Keratinocyte (primary cell): ENCODE measurements at regions not wholly inside any gene's neighbourhood (a gene's known extent, or its start where the extent isn't known, plus 50 kb on each side); places are given as distances from the start of the nearest gene placed in this dataset.

Experiments used
- EZH2 ChIP-seq: IDR thresholded peaks from one replicate; pipeline ENCODE4 v1.6.1; 2012; ENCODE audit warnings: inconsistent platforms, mild to moderate bottlenecking, low read length, moderate library complexity
- TF ChIP-seq, protein P1 (sequence below), 3 experiments: IDR thresholded peaks in 1 of 3; conservative IDR thresholded peaks in 1 of 3; optimal IDR thresholded peaks in 1 of 3; 2 replicates in 2 of 3; 3 replicates in 1 of 3; pipeline versions ENCODE3 to v1.5.1; 2011; ENCODE audit warnings: low read length in 3 of 3, mild to moderate bottlenecking in 3 of 3, moderate library complexity in 2 of 3, control low read depth in 1 of 3, inconsistent platforms in 1 of 3; ENCODE audit not compliant: insufficient read depth in 2 of 3; ENCODE audit errors: extremely low read depth in 1 of 3

DNA sequence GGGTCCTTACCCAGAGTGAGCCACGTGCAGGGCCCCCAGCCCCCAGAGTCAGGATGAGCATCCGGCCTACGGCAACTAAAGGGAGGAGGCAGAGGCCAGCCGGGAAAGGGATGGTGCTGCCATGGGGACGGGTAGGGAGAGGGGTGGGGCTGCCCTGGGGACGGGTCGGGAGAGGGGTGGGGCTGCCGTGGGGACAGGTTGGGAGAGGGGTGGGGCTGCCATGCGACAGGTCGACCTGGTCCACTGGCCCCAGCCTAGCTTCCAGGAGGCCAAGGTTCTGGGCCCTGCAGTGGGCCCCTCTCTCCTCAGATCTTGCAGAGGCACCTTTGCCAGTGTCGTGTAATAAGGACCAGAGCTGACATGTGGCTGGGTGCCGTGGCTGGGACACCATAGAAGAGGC is 187.7 kb downstream of the BRD1 start:
- TF ChIP-seq, protein P1, sequence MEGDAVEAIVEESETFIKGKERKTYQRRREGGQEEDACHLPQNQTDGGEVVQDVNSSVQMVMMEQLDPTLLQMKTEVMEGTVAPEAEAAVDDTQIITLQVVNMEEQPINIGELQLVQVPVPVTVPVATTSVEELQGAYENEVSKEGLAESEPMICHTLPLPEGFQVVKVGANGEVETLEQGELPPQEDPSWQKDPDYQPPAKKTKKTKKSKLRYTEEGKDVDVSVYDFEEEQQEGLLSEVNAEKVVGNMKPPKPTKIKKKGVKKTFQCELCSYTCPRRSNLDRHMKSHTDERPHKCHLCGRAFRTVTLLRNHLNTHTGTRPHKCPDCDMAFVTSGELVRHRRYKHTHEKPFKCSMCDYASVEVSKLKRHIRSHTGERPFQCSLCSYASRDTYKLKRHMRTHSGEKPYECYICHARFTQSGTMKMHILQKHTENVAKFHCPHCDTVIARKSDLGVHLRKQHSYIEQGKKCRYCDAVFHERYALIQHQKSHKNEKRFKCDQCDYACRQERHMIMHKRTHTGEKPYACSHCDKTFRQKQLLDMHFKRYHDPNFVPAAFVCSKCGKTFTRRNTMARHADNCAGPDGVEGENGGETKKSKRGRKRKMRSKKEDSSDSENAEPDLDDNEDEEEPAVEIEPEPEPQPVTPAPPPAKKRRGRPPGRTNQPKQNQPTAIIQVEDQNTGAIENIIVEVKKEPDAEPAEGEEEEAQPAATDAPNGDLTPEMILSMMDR (optimal IDR thresholded peaks at IDR 0.05 in 1 of 3, IDR thresholded peaks at IDR 0.05 in 1 of 3, conservative IDR thresholded peaks at IDR 0.05 in 1 of 3; ENCODE audit: extremely low read depth in 1 of 3, insufficient read depth in 2 of 3, low read length in 3 of 3): no peak
- TF ChIP-seq EZH2: no peak
